GM21529 (cell line): ENCODE measurements at regions not wholly inside any gene's neighbourhood (a gene's known extent, or its start where the extent isn't known, plus 50 kb on each side); places are given as distances from the start of the nearest gene placed in this dataset.
"Not testable (repeated sequence)": the region's sequence is repeated elsewhere in the genome, so short reads cannot be mapped to it uniquely, and the experiment has no call there.

Experiments used
- ATAC-seq: cut with Tn5 transposase; IDR thresholded peaks from one replicate; pipeline ENCODE4 v1.9.1; 2021; ENCODE audit not compliant: unreplicated experiment

- no peak for ATAC-seq
Observed at GRCh38 chr18:70640336-70640887, 351.6 kb downstream of the SOCS6 start.

- no peak for ATAC-seq
Observed at GRCh38 chr18:70636991-70637390, 348.1 kb downstream of the SOCS6 start.

GRCh38 chr18:70634576-70635147 is 345.8 kb downstream of the SOCS6 start:
- no peak for ATAC-seq

- no peak for ATAC-seq
Observed at GRCh38 chr18:70627182-70627802, 338.4 kb downstream of the SOCS6 start.

GRCh38 chr18:70622622-70623419 is 334.0 kb downstream of the SOCS6 start:
- no peak for ATAC-seq

- ATAC-seq, result no peak
Observed at GRCh38 chr18:70621710-70622109, 332.9 kb downstream of the SOCS6 start.

GRCh38 chr18:70620837-70621612 is 332.2 kb downstream of the SOCS6 start:
- no peak for ATAC-seq

GRCh38 chr18:70617020-70617763 is 328.3 kb downstream of the SOCS6 start:
- no peak for ATAC-seq

GRCh38 chr18:70600225-70600925 is 311.5 kb downstream of the SOCS6 start:
- no peak for ATAC-seq

- no peak for ATAC-seq
Observed at GRCh38 chr18:70598406-70598805, 309.6 kb downstream of the SOCS6 start.

- no peak for ATAC-seq
Observed at GRCh38 chr18:70582981-70583380, 294.1 kb downstream of the SOCS6 start.

GRCh38 chr18:70578480-70578879 is 289.6 kb downstream of the SOCS6 start:
- no peak for ATAC-seq

GRCh38 chr18:70577023-70577420 is 288.2 kb downstream of the SOCS6 start:
- ATAC-seq, result no peak

GRCh38 chr18:70576276-70577022 is 287.6 kb downstream of the SOCS6 start:
- ATAC-seq, result no peak

GRCh38 chr18:70574951-70575350 is 286.1 kb downstream of the SOCS6 start:
- ATAC-seq, result not testable (repeated sequence)

- not testable (repeated sequence) for ATAC-seq
Observed at GRCh38 chr18:70569647-70570046, 280.8 kb downstream of the SOCS6 start.

- no peak for ATAC-seq
Observed at GRCh38 chr18:70559446-70559845, 270.6 kb downstream of the SOCS6 start.

GRCh38 chr18:70558371-70558770 is 269.5 kb downstream of the SOCS6 start:
- ATAC-seq, result no peak

- no peak for ATAC-seq
Observed at GRCh38 chr18:70554854-70555445, 266.1 kb downstream of the SOCS6 start.
